NB4 (cell line): ENCODE measurements at regions not wholly inside any gene's neighbourhood (a gene's known extent, or its start where the extent isn't known, plus 50 kb on each side); places are given as distances from the start of the nearest gene placed in this dataset.
"Not testable (repeated sequence)": the region's sequence is repeated elsewhere in the genome, so short reads cannot be mapped to it uniquely, and the experiment has no call there.

Source experiments
- DNase-seq: peaks from one replicate; pipeline ENCODE4 v3.0.0; 2010; ENCODE audit warnings: low read depth
- H3K4me3 ChIP-seq: one replicate; pipeline ENCODE4 v1.5.1; 2011; ENCODE audit warnings: mild to moderate bottlenecking, low read depth, low read length, moderate library complexity
- MYC ChIP-seq: IDR thresholded peaks from 2 replicates; pipeline ENCODE4 v1.6.1; 2011; ENCODE audit warnings: low read depth, low read length
- POLR2A ChIP-seq: IDR thresholded peaks from 2 replicates; pipeline ENCODE4 v1.6.1; 2011; ENCODE audit warnings: mild to moderate bottlenecking; ENCODE audit not compliant: insufficient read length; ENCODE audit errors: extremely low read depth
- TF ChIP-seq, protein P1 (sequence below): IDR thresholded peaks from one replicate; pipeline ENCODE4 v1.5.1; 2012; ENCODE audit warnings: low read depth, low read length
- TF ChIP-seq, protein P2 (sequence below): IDR thresholded peaks from 2 replicates; pipeline ENCODE4 v1.6.1; 2011; ENCODE audit warnings: low read depth, low read length

DNA sequence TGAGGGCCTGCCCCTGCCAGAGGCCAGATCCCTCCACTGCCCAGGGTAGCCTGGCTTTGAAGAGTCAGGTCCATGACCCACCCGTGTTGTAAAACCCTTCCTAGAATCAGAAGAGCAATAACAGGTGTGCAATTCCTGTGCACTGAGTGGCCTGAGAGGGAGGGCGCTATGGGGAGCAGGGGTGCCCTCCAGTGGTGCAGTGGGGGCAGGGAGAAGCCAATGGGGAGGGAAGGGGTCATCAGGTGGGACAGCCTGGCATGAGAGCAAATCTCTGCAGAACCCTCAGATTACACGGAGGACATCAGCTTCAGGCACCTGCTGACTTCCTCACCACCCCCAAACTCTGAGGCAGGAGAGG lies 72.9 kb upstream of the ZNF469 start:
- H3K4me3 ChIP-seq, result no peak overlapping the region
- peak; percentile 13 for DNase-seq
- TF ChIP-seq, protein P1, sequence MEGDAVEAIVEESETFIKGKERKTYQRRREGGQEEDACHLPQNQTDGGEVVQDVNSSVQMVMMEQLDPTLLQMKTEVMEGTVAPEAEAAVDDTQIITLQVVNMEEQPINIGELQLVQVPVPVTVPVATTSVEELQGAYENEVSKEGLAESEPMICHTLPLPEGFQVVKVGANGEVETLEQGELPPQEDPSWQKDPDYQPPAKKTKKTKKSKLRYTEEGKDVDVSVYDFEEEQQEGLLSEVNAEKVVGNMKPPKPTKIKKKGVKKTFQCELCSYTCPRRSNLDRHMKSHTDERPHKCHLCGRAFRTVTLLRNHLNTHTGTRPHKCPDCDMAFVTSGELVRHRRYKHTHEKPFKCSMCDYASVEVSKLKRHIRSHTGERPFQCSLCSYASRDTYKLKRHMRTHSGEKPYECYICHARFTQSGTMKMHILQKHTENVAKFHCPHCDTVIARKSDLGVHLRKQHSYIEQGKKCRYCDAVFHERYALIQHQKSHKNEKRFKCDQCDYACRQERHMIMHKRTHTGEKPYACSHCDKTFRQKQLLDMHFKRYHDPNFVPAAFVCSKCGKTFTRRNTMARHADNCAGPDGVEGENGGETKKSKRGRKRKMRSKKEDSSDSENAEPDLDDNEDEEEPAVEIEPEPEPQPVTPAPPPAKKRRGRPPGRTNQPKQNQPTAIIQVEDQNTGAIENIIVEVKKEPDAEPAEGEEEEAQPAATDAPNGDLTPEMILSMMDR, result no peak
- TF ChIP-seq, protein P2, sequence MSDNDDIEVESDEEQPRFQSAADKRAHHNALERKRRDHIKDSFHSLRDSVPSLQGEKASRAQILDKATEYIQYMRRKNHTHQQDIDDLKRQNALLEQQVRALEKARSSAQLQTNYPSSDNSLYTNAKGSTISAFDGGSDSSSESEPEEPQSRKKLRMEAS, result no peak
- TF ChIP-seq MYC, result no peak

DNA sequence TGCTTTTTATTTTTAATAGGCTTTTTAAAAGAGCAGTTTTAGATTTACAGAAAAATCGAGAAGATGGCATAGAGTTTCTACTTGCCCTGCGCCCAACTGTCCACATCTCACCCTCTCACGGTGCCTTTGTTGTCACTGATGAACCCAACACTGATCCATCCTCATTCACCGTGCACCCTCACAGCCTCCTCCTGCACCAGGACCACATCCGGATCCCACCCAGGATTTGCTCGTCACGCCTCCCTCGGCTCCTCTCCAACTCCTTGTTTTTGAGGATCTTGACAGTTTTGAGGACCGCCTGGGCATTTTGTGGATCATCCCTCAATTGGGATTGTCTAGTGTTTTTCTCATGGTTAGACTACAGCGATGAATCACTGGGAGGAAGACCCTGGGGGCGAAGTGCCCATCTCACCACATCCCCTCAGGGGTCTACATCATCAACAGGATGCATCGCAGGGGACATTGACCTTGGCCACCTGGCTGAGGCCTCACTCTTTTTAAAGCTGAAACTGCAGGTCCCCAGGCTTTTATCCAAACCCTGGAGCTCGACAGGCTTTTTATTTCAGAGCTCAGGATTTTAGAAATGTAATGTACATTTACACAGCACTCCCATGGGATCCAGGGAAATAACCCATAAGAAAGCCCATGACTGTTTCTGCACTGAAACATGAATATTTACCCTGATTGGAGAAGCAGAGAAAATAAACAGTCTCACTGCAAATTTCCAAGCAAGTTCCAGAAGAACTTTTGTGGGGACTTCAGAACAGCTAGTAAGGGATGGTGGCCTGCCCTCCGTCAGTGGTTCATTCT lies 71.8 kb upstream of the ZNF469 start:
- H3K4me3 ChIP-seq, result no peak overlapping the region
- TF ChIP-seq, protein P1, result no peak
- TF ChIP-seq, protein P2, result no peak
- TF ChIP-seq MYC (no peak), POLR2A (no peak)
- DNase-seq, result no peak

DNA sequence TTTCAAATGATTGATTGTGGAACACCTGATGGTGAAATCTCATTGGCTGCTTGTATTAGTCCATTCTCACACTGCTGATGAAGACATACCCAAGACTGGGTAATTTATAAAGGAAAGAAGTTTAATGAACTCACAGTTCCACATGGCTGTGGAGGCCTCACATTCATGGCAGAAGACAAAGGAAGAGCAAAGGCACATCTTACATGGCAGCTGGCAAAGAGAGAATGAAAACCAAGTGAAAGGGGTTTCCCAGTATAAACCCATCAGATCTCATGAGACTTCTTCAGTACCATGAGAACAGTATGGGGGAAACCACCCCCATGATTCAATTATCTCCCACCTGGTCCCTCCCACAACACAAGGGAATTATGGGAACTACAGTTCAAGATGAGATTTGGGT lies 70.9 kb upstream of the ZNF469 start:
- DNase-seq, H3K4me3 ChIP-seq: not testable (repeated sequence)

DNA sequence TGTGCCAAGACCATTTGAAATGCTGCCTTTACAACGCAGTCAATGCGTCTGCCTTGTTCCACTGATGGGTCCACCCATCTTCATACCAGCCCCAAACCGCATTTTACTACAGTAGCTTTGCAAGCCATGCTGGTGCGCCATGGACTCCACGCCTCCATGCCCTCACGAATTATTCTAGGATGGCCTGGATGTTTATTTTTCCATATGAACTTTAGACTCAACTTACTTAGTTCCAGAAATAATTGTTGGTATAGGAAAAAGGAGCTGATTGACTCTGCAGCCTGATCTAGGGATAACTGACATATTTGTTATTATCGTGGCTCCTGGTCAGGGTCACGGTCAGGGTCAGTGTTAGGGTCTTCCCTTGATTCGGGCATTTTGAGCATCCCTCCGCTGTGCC lies 70.0 kb upstream of the ZNF469 start:
- no peak overlapping the region for H3K4me3 ChIP-seq
- no peak for DNase-seq
- TF ChIP-seq POLR2A (no peak), MYC (no peak)
- TF ChIP-seq, protein P1, result no peak
- TF ChIP-seq, protein P2, result no peak

DNA sequence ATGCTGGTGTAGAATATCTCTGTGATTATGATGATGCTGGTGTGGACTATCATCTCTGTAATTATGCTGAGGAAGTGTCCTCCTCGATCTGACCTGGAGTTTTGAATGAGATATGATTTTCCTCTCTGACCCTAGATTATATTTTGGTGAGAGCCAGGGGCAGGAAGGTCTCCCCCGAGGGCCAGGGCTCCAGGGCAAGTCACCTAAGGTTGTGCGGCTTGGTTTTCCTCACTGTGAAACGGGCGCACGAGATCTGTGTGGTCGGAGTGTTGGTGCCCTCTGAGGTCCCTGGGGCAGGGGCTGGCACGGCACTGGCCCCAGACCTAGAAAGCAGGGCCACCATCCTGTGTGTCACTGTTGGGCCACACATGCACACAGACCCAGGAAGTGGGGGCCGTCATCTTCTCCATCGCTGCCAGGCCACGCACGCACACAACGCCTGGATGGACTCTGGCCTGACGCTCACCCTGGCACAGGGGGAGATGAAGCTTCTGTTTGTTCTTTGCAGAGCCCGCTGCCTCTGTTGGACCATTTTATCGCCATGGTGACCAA lies 67.7 kb upstream of the ZNF469 start:
- TF ChIP-seq, protein P1, result no peak
- no peak overlapping the region for H3K4me3 ChIP-seq
- no peak for DNase-seq

DNA sequence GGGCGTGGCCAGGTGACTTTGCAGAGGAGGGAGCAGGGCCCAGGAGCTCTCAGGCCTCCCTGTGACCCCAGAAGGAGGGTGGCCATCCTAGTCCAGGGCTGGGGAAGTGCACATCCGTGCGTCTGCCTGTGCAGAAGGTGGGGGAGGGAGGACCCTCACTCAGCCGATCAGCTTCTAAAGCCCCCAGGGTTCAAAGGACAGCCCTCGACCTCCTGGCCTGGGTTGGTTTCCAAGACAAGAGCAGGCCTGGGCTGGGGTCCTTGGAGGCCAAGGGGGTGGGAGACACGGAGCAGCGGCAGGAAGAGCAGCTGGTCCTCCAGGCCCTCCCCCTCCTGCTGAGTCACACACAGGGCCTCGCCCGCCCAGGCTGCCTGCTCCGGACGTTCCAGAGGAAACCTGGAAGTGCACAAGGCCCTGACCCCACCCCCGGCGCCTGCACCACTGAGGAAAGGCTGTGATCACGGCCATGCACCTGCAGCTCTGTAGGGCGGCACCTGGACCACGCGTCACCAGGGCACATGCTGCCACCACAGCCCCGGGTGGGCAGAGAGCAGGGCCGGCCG lies 67.1 kb upstream of the ZNF469 start:
- DNase-seq, result peak; percentile 36
- TF ChIP-seq, protein P1, result no peak
- TF ChIP-seq POLR2A (no peak), MYC (no peak)
- TF ChIP-seq, protein P2, result no peak
- no peak overlapping the region for H3K4me3 ChIP-seq
